ENCODE measurements at regions not wholly inside any gene's neighbourhood (a gene's known extent, or its start where the extent isn't known, plus 50 kb on each side); places are given as distances from the start of the nearest gene placed in this dataset.

GRCh38 chr2:151102226-151102625, 159.4 kb downstream of the RBM43 start:
- no peak for TF ChIP-seq CTCF (IDR thresholded peaks at IDR 0.05; ENCODE audit: low read length)
- TF ChIP-seq EZH2 (optimal IDR thresholded peaks at IDR 0.05; ENCODE audit: low read depth, low read length): no peak
- no peak for TF ChIP-seq EZH2phosphoT487 (IDR thresholded peaks at IDR 0.05; ENCODE audit: low read length)
